ENCODE measurements at regions not wholly inside any gene's neighbourhood (a gene's known extent, or its start where the extent isn't known, plus 50 kb on each side); places are given as distances from the start of the nearest gene placed in this dataset.

- TF ChIP-seq BCL11A (IDR thresholded peaks at IDR 0.05; ENCODE audit: low read depth in 2 of 2, low read length in 2 of 2), result no peak
- TF ChIP-seq CHD2 (IDR thresholded peaks at IDR 0.05; ENCODE audit: low read length), result no peak
- no peak for TF ChIP-seq CEBPB (IDR thresholded peaks at IDR 0.05; ENCODE audit: low read depth, low read length)
- TF ChIP-seq HDAC2 (IDR thresholded peaks at IDR 0.05; ENCODE audit: borderline replicate concordance in 1 of 2, low read depth in 2 of 2, low read length in 2 of 2), result no peak
- no peak for TF ChIP-seq EP300 (IDR thresholded peaks at IDR 0.05; ENCODE audit: borderline replicate concordance in 1 of 2, low read depth in 2 of 2, low read length in 2 of 2)
- no peak for TF ChIP-seq ASH2L (IDR thresholded peaks at IDR 0.05; ENCODE audit: low read length)
- TF ChIP-seq BRCA1 (IDR thresholded peaks at IDR 0.05; ENCODE audit: low read depth, low read length), result no peak
Measured at GRCh38 chr12:73065913-73066312, 793.7 kb downstream of the TRHDE start (continued).

Data from H1 (cell line).